ENCODE measurements at regions not wholly inside any gene's neighbourhood (a gene's known extent, or its start where the extent isn't known, plus 50 kb on each side); places are given as distances from the start of the nearest gene placed in this dataset.

GRCh38 chr10:47247148-47248059 lies 52.6 kb upstream of the GDF10 start:
- no peak for DNase-seq (ENCODE audit: low spot score)
- no peaks in the 10 kb centered on the region for H3K36me3 Mint-ChIP-seq (ENCODE audit: low read depth)
- peaks cover 10% of the 10 kb centered on the region for H3K4me1 Mint-ChIP-seq (ENCODE audit: low read depth)
- H3K4me3 Mint-ChIP-seq (ENCODE audit: unreplicated experiment): no peak overlapping the region
- H3K27me3 Mint-ChIP-seq (ENCODE audit: low read depth): peaks cover 6% of the 10 kb centered on the region
- TF ChIP-seq CTCF (IDR thresholded peaks at IDR 0.05): no peak
- no peak overlapping the region for H3K27ac Mint-ChIP-seq (ENCODE audit: unreplicated experiment)
- H3K9me3 Mint-ChIP-seq (ENCODE audit: low read depth): no peaks in the 10 kb centered on the region

- Mint-ChIP-seq H3K4me3 (ENCODE audit: unreplicated experiment) (no peak overlapping the region), H3K27ac (ENCODE audit: unreplicated experiment) (no peak overlapping the region), H3K4me1 (ENCODE audit: low read depth) (peaks cover 14% of the 10 kb centered on the region), H3K36me3 (ENCODE audit: low read depth) (no peaks in the 10 kb centered on the region), H3K27me3 (ENCODE audit: low read depth) (peaks cover 5% of the 10 kb centered on the region), H3K9me3 (ENCODE audit: low read depth) (no peaks in the 10 kb centered on the region)
- no peak for DNase-seq (ENCODE audit: low spot score)
- no peak for TF ChIP-seq CTCF (IDR thresholded peaks at IDR 0.05)
Observed at GRCh38 chr10:47248386-47249090, 51.5 kb upstream of the GDF10 start.

- Mint-ChIP-seq H3K4me3 (ENCODE audit: unreplicated experiment) (no peak overlapping the region), H3K9me3 (ENCODE audit: low read depth) (no peaks in the 10 kb centered on the region), H3K27me3 (ENCODE audit: low read depth) (peaks cover 5% of the 10 kb centered on the region), H3K36me3 (ENCODE audit: low read depth) (no peaks in the 10 kb centered on the region), H3K4me1 (ENCODE audit: low read depth) (peaks cover 25% of the 10 kb centered on the region), H3K27ac (ENCODE audit: unreplicated experiment) (no peak overlapping the region)
- no peak for DNase-seq (ENCODE audit: low spot score)
- no peak for TF ChIP-seq CTCF (IDR thresholded peaks at IDR 0.05)
Observed at GRCh38 chr10:47249881-47250280, 50.1 kb upstream of the GDF10 start.
